Caco-2 (cell line): ENCODE measurements at regions not wholly inside any gene's neighbourhood (a gene's known extent, or its start where the extent isn't known, plus 50 kb on each side); places are given as distances from the start of the nearest gene placed in this dataset.
A peak's percentile ranks its signal among the peaks of the same experiment; 100 is the strongest.

Experiments used
- BruUV-seq: library from RNA; stranded (reverse); fragments of 400-500 nt; replicated peaks from 2 replicates; lab custom pipeline; 2021; lab: Mats Ljungman, UMichigan
- CTCF ChIA-PET: fragments of 300-600 bp; sonication (Branson Sonifier 250); formaldehyde crosslinking; loops from one replicate; lab custom pipeline; 2022; ENCODE audit warnings: antibody characterized with exemption; lab: Charles Lee
- POLR2A ChIA-PET: fragments of 300-600 bp; sonication (Branson Sonifier 250); formaldehyde crosslinking; loops from one replicate; lab custom pipeline; 2022; ENCODE audit warnings: antibody characterized with exemption; lab: Charles Lee
- DNase-seq, 2 experiments: peaks; one replicate each; pipeline versions ENCODE4 v3.0.0 to v3.0.0-alpha.2; 2020 to 2022
- H3K27me3 ChIP-seq: replicated peaks from 2 replicates; pipeline ENCODE4 v1.6.0; 2011; ENCODE audit warnings: low read length; ENCODE audit not compliant: control insufficient read depth, insufficient read depth
- H3K36me3 ChIP-seq: 2 replicates; pipeline ENCODE4 v1.5.1; 2011; ENCODE audit warnings: low read length; ENCODE audit not compliant: control insufficient read depth, insufficient read depth
- H3K4me1 ChIP-seq: fragments of 250-450 bp; sonication (Bioruptor Pico); 2 replicates; pipeline ENCODE4 v1.5.1; 2020; ENCODE audit warnings: mild to moderate bottlenecking
- H3K4me3 ChIP-seq: 2 replicates; pipeline ENCODE4 v1.5.1; 2011; ENCODE audit warnings: low read depth, mild to moderate bottlenecking, control low read depth, low read length
- H3K9me3 ChIP-seq: fragments of 250-450 bp; sonication (Bioruptor Pico); 2 replicates; pipeline ENCODE4 v1.5.1; 2020; ENCODE audit warnings: mild to moderate bottlenecking, moderate library complexity
- H3K27ac Mint-ChIP-seq: one replicate; pipeline ENCODE4 v1.8.0; 2022; ENCODE audit warnings: mixed read lengths; ENCODE audit not compliant: unreplicated experiment
- H3K27me3 Mint-ChIP-seq: one replicate; pipeline ENCODE4 v1.8.0; 2022; ENCODE audit warnings: mixed read lengths; ENCODE audit not compliant: insufficient read depth, unreplicated experiment
- H3K36me3 Mint-ChIP-seq: one replicate; pipeline ENCODE4 v1.8.0; 2022; ENCODE audit warnings: mild to moderate bottlenecking, mixed read lengths; ENCODE audit not compliant: insufficient read depth, unreplicated experiment
- H3K4me1 Mint-ChIP-seq: one replicate; pipeline ENCODE4 v1.8.0; 2022; ENCODE audit warnings: low read depth, mixed read lengths; ENCODE audit not compliant: unreplicated experiment
- H3K4me3 Mint-ChIP-seq: one replicate; pipeline ENCODE4 v1.8.0; 2022; ENCODE audit warnings: mild to moderate bottlenecking, moderate library complexity, mixed read lengths; ENCODE audit not compliant: unreplicated experiment
- H3K9me3 Mint-ChIP-seq: one replicate; pipeline ENCODE4 v1.8.0; 2022; ENCODE audit warnings: mixed read lengths; ENCODE audit not compliant: unreplicated experiment
- intact Hi-C: fragments of 100-400 bp; cut with micrococcal nuclease; formaldehyde crosslinking; loops from one replicate; pipeline ENCODE4 v1.10.0; 2022; ENCODE audit not compliant: unreplicated experiment
- TF ChIP-seq, protein P1 (sequence below), 2 experiments: fragments of 200-600 bp in 1 of 2; IDR thresholded peaks; 1 replicate in 1 of 2; 2 replicates in 1 of 2; pipeline versions ENCODE4 v1.5.1 to v1.8.0; 2011 to 2022; ENCODE audit warnings: antibody characterized with exemption in 1 of 2, control low read depth in 1 of 2, inconsistent platforms in 1 of 2, low read depth in 1 of 2, low read length in 1 of 2, mild to moderate bottlenecking in 1 of 2, moderate library complexity in 1 of 2; ENCODE audit not compliant: insufficient read depth in 1 of 2, severe bottlenecking in 1 of 2, unreplicated experiment in 1 of 2

DNA sequence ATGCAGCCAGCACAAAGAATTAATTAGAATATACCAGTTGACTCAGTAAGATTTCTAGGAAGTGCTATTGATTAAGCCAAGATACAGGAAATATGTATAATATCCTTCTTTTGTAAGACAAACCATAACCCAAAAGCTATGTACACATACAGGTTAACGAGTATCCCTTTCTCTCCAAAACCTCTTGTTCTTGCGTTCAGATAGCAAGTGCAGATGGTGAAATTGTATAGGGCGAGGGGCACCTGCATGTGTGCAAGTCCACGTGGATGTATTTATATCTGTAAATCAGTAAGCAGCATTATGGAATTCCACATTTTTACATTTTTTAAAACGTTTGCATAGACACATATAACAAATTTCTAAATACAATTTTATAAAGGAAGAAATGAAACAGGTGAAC is 228.6 kb downstream of the TBXT start:
- no peak overlapping the region for H3K27ac Mint-ChIP-seq
- no peaks in the 10 kb centered on the region for H3K36me3 Mint-ChIP-seq
- H3K4me3 Mint-ChIP-seq: no peak overlapping the region
- no peaks in the 10 kb centered on the region for H3K36me3 ChIP-seq
- TF ChIP-seq, protein P1, sequence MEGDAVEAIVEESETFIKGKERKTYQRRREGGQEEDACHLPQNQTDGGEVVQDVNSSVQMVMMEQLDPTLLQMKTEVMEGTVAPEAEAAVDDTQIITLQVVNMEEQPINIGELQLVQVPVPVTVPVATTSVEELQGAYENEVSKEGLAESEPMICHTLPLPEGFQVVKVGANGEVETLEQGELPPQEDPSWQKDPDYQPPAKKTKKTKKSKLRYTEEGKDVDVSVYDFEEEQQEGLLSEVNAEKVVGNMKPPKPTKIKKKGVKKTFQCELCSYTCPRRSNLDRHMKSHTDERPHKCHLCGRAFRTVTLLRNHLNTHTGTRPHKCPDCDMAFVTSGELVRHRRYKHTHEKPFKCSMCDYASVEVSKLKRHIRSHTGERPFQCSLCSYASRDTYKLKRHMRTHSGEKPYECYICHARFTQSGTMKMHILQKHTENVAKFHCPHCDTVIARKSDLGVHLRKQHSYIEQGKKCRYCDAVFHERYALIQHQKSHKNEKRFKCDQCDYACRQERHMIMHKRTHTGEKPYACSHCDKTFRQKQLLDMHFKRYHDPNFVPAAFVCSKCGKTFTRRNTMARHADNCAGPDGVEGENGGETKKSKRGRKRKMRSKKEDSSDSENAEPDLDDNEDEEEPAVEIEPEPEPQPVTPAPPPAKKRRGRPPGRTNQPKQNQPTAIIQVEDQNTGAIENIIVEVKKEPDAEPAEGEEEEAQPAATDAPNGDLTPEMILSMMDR (IDR thresholded peaks at IDR 0.05; ENCODE audit: insufficient read depth in 1 of 2, low read depth in 1 of 2, low read length in 1 of 2, severe bottlenecking in 1 of 2, unreplicated experiment in 1 of 2): no peak
- H3K27me3 ChIP-seq: no peaks in the 10 kb centered on the region
- H3K4me1 Mint-ChIP-seq: no peaks in the 10 kb centered on the region
- no peak overlapping the region for H3K4me3 ChIP-seq
- no TSS peak for BruUV-seq
- H3K27me3 Mint-ChIP-seq: peaks cover 16% of the 10 kb centered on the region
- DNase-seq: no peak
- CTCF ChIA-PET: no interaction called here
- H3K9me3 Mint-ChIP-seq: no peaks in the 10 kb centered on the region
- POLR2A ChIA-PET: no interaction called here
- intact Hi-C loops: no loop called here
- no peaks in the 10 kb centered on the region for H3K9me3 ChIP-seq
- H3K4me1 ChIP-seq: no peaks in the 10 kb centered on the region

GRCh38 chr6:165937564-165938358 is 229.9 kb downstream of the TBXT start:
- Histone ChIP-seq H3K27me3 (no peaks in the 10 kb centered on the region), H3K4me1 (no peaks in the 10 kb centered on the region), H3K36me3 (no peaks in the 10 kb centered on the region), H3K9me3 (no peaks in the 10 kb centered on the region), H3K4me3 (no peak overlapping the region)
- intact Hi-C loops: no loop called here
- Mint-ChIP-seq H3K36me3 (no peaks in the 10 kb centered on the region), H3K4me3 (no peak overlapping the region), H3K27ac (no peak overlapping the region), H3K27me3 (peaks cover 21% of the 10 kb centered on the region), H3K9me3 (no peaks in the 10 kb centered on the region), H3K4me1 (no peaks in the 10 kb centered on the region)
- ChIA-PET CTCF (no interaction called here), POLR2A (no interaction called here)
- no TSS peak for BruUV-seq
- DNase-seq: peak in 1 of 2 experiments; percentile 6
- TF ChIP-seq, protein P1 (IDR thresholded peaks at IDR 0.05; ENCODE audit: insufficient read depth in 1 of 2, low read depth in 1 of 2, low read length in 1 of 2, severe bottlenecking in 1 of 2, unreplicated experiment in 1 of 2): no peak

GRCh38 chr6:165936660-165937059 is 231.0 kb downstream of the TBXT start:
- Mint-ChIP-seq H3K36me3 (no peaks in the 10 kb centered on the region), H3K9me3 (no peaks in the 10 kb centered on the region), H3K4me1 (no peaks in the 10 kb centered on the region), H3K4me3 (no peak overlapping the region), H3K27ac (no peak overlapping the region), H3K27me3 (peaks cover 23% of the 10 kb centered on the region)
- H3K27me3 ChIP-seq: no peaks in the 10 kb centered on the region
- BruUV-seq: no TSS peak
- H3K36me3 ChIP-seq: no peaks in the 10 kb centered on the region
- intact Hi-C loops: no loop called here
- ChIA-PET POLR2A (no interaction called here), CTCF (no interaction called here)
- H3K9me3 ChIP-seq: no peaks in the 10 kb centered on the region
- no peak overlapping the region for H3K4me3 ChIP-seq
- DNase-seq: no peak
- TF ChIP-seq, protein P1 (IDR thresholded peaks at IDR 0.05; ENCODE audit: insufficient read depth in 1 of 2, low read depth in 1 of 2, low read length in 1 of 2, severe bottlenecking in 1 of 2, unreplicated experiment in 1 of 2): no peak
- no peaks in the 10 kb centered on the region for H3K4me1 ChIP-seq
